ENCODE measurements at regions not wholly inside any gene's neighbourhood (a gene's known extent, or its start where the extent isn't known, plus 50 kb on each side); places are given as distances from the start of the nearest gene placed in this dataset.
"Not testable (repeated sequence)": the region's sequence is repeated elsewhere in the genome, so short reads cannot be mapped to it uniquely, and the experiment has no call there.

GRCh38 chr15:62332472-62332871, 167.4 kb upstream of the C2CD4B start:
- H3K9me3 ChIP-seq (ENCODE audit: control insufficient read depth, insufficient read depth, low read length); DNase-seq (ENCODE audit: low read depth in 4 of 6, low spot score in 6 of 6); H3K4me1 ChIP-seq (ENCODE audit: control insufficient read depth, insufficient read depth, low read length); H3K36me3 ChIP-seq (ENCODE audit: control insufficient read depth, insufficient read depth, low read length); H3K4me3 ChIP-seq (ENCODE audit: low read depth, low read length); H3K27ac ChIP-seq (ENCODE audit: low read depth, low read length); H3K27me3 ChIP-seq (ENCODE audit: control insufficient read depth, insufficient read depth, low read length): not testable (repeated sequence)
- 100% methylated on average over 4 of the region's 29 CpGs for WGBS (ENCODE audit: insufficient coverage)

- Histone ChIP-seq H3K27ac (ENCODE audit: low read depth, low read length) (no peak overlapping the region), H3K27me3 (ENCODE audit: control insufficient read depth, insufficient read depth, low read length) (no peaks in the 10 kb centered on the region), H3K9me3 (ENCODE audit: control insufficient read depth, insufficient read depth, low read length) (no peaks in the 10 kb centered on the region), H3K4me3 (ENCODE audit: low read depth, low read length) (no peak overlapping the region), H3K36me3 (ENCODE audit: control insufficient read depth, insufficient read depth, low read length) (no peaks in the 10 kb centered on the region), H3K4me1 (ENCODE audit: control insufficient read depth, insufficient read depth, low read length) (no peaks in the 10 kb centered on the region)
- no peak for DNase-seq (ENCODE audit: low read depth in 4 of 6, low spot score in 6 of 6)
Measured at GRCh38 chr15:62334536-62334935, 169.5 kb upstream of the C2CD4B start.

- Histone ChIP-seq H3K4me3 (ENCODE audit: low read depth, low read length) (no peak overlapping the region), H3K4me1 (ENCODE audit: control insufficient read depth, insufficient read depth, low read length) (no peaks in the 10 kb centered on the region), H3K27ac (ENCODE audit: low read depth, low read length) (no peak overlapping the region), H3K9me3 (ENCODE audit: control insufficient read depth, insufficient read depth, low read length) (no peaks in the 10 kb centered on the region), H3K36me3 (ENCODE audit: control insufficient read depth, insufficient read depth, low read length) (no peaks in the 10 kb centered on the region), H3K27me3 (ENCODE audit: control insufficient read depth, insufficient read depth, low read length) (no peaks in the 10 kb centered on the region)
- no peak for DNase-seq (ENCODE audit: low read depth in 4 of 6, low spot score in 6 of 6)
- WGBS (ENCODE audit: insufficient coverage) = 100% methylated on average over 2 of the region's 4 CpGs
Measured at GRCh38 chr15:62337934-62338333, 172.8 kb upstream of the C2CD4B start.

- Histone ChIP-seq H3K27ac (ENCODE audit: low read depth, low read length) (no peak overlapping the region), H3K4me1 (ENCODE audit: control insufficient read depth, insufficient read depth, low read length) (no peaks in the 10 kb centered on the region), H3K9me3 (ENCODE audit: control insufficient read depth, insufficient read depth, low read length) (no peaks in the 10 kb centered on the region), H3K36me3 (ENCODE audit: control insufficient read depth, insufficient read depth, low read length) (no peaks in the 10 kb centered on the region), H3K27me3 (ENCODE audit: control insufficient read depth, insufficient read depth, low read length) (no peaks in the 10 kb centered on the region), H3K4me3 (ENCODE audit: low read depth, low read length) (no peak overlapping the region)
- WGBS (ENCODE audit: insufficient coverage) = 80% methylated on average over 1 of the region's 1 CpG
- DNase-seq (ENCODE audit: low read depth in 4 of 6, low spot score in 6 of 6) = no peak
Measured at GRCh38 chr15:62338497-62338896, 173.4 kb upstream of the C2CD4B start.

GRCh38 chr15:62342959-62343358, 177.9 kb upstream of the C2CD4B start:
- H3K36me3 ChIP-seq (ENCODE audit: control insufficient read depth, insufficient read depth, low read length) = no peaks in the 10 kb centered on the region
- H3K4me1 ChIP-seq (ENCODE audit: control insufficient read depth, insufficient read depth, low read length) = no peaks in the 10 kb centered on the region
- H3K27me3 ChIP-seq (ENCODE audit: control insufficient read depth, insufficient read depth, low read length) = no peaks in the 10 kb centered on the region
- H3K9me3 ChIP-seq (ENCODE audit: control insufficient read depth, insufficient read depth, low read length) = peaks cover 2% of the 10 kb centered on the region
- no peak for DNase-seq (ENCODE audit: low read depth in 4 of 6, low spot score in 6 of 6)
- WGBS (ENCODE audit: insufficient coverage) = 83% methylated on average over 9 of the region's 9 CpGs
- H3K4me3 ChIP-seq (ENCODE audit: low read depth, low read length) = no peak overlapping the region
- no peak overlapping the region for H3K27ac ChIP-seq (ENCODE audit: low read depth, low read length)

GRCh38 chr15:62343397-62343796, 178.3 kb upstream of the C2CD4B start:
- Histone ChIP-seq H3K4me1 (ENCODE audit: control insufficient read depth, insufficient read depth, low read length) (no peaks in the 10 kb centered on the region), H3K9me3 (ENCODE audit: control insufficient read depth, insufficient read depth, low read length) (peaks cover 2% of the 10 kb centered on the region), H3K4me3 (ENCODE audit: low read depth, low read length) (no peak overlapping the region), H3K27me3 (ENCODE audit: control insufficient read depth, insufficient read depth, low read length) (no peaks in the 10 kb centered on the region), H3K27ac (ENCODE audit: low read depth, low read length) (no peak overlapping the region), H3K36me3 (ENCODE audit: control insufficient read depth, insufficient read depth, low read length) (no peaks in the 10 kb centered on the region)
- WGBS (ENCODE audit: insufficient coverage) = 86% methylated on average over 6 of the region's 10 CpGs
- DNase-seq (ENCODE audit: low read depth in 4 of 6, low spot score in 6 of 6) = no peak

GRCh38 chr15:62344806-62345539, 179.9 kb upstream of the C2CD4B start:
- H3K36me3 ChIP-seq (ENCODE audit: control insufficient read depth, insufficient read depth, low read length) = no peaks in the 10 kb centered on the region
- WGBS (ENCODE audit: insufficient coverage) = 15% methylated on average over 19 of the region's 21 CpGs
- H3K27me3 ChIP-seq (ENCODE audit: control insufficient read depth, insufficient read depth, low read length) = no peaks in the 10 kb centered on the region
- H3K4me1 ChIP-seq (ENCODE audit: control insufficient read depth, insufficient read depth, low read length) = no peaks in the 10 kb centered on the region
- H3K9me3 ChIP-seq (ENCODE audit: control insufficient read depth, insufficient read depth, low read length) = peaks cover 2% of the 10 kb centered on the region
- no peak overlapping the region for H3K27ac ChIP-seq (ENCODE audit: low read depth, low read length)
- no peak overlapping the region for H3K4me3 ChIP-seq (ENCODE audit: low read depth, low read length)
- DNase-seq (ENCODE audit: low read depth in 4 of 6, low spot score in 6 of 6) = peak in 5 of 6 donors; percentile 10 to 92 (median 37)

GRCh38 chr15:62346168-62346567, 181.1 kb upstream of the C2CD4B start:
- Histone ChIP-seq H3K27me3 (ENCODE audit: control insufficient read depth, insufficient read depth, low read length) (no peaks in the 10 kb centered on the region), H3K27ac (ENCODE audit: low read depth, low read length) (no peak overlapping the region), H3K4me1 (ENCODE audit: control insufficient read depth, insufficient read depth, low read length) (no peaks in the 10 kb centered on the region), H3K36me3 (ENCODE audit: control insufficient read depth, insufficient read depth, low read length) (no peaks in the 10 kb centered on the region), H3K9me3 (ENCODE audit: control insufficient read depth, insufficient read depth, low read length) (peaks cover 2% of the 10 kb centered on the region), H3K4me3 (ENCODE audit: low read depth, low read length) (no peak overlapping the region)
- no peak for DNase-seq (ENCODE audit: low read depth in 4 of 6, low spot score in 6 of 6)
- WGBS (ENCODE audit: insufficient coverage) = no CpG with 5 or more reads among the region's 1 CpG

GRCh38 chr15:62348118-62348517, 183.0 kb upstream of the C2CD4B start:
- no peak overlapping the region for H3K4me3 ChIP-seq (ENCODE audit: low read depth, low read length)
- 100% methylated on average over 1 of the region's 3 CpGs for WGBS (ENCODE audit: insufficient coverage)
- no peak for DNase-seq (ENCODE audit: low read depth in 4 of 6, low spot score in 6 of 6)

GRCh38 chr15:62348623-62349022, 183.5 kb upstream of the C2CD4B start:
- no CpG with 5 or more reads among the region's 3 CpGs for WGBS (ENCODE audit: insufficient coverage)
- Histone ChIP-seq H3K4me3 (ENCODE audit: low read depth, low read length) (no peak overlapping the region), H3K9me3 (ENCODE audit: control insufficient read depth, insufficient read depth, low read length) (peaks cover 2% of the 10 kb centered on the region), H3K27me3 (ENCODE audit: control insufficient read depth, insufficient read depth, low read length) (no peaks in the 10 kb centered on the region), H3K27ac (ENCODE audit: low read depth, low read length) (no peak overlapping the region), H3K4me1 (ENCODE audit: control insufficient read depth, insufficient read depth, low read length) (no peaks in the 10 kb centered on the region), H3K36me3 (ENCODE audit: control insufficient read depth, insufficient read depth, low read length) (no peaks in the 10 kb centered on the region)
- DNase-seq (ENCODE audit: low read depth in 4 of 6, low spot score in 6 of 6) = no peak

More at GRCh38 chr15:62348118-62348517, 183.0 kb upstream of the C2CD4B start:
- no peak overlapping the region for H3K27ac ChIP-seq (ENCODE audit: low read depth, low read length)
- H3K36me3 ChIP-seq (ENCODE audit: control insufficient read depth, insufficient read depth, low read length) = no peaks in the 10 kb centered on the region
- H3K4me1 ChIP-seq (ENCODE audit: control insufficient read depth, insufficient read depth, low read length) = no peaks in the 10 kb centered on the region
- H3K9me3 ChIP-seq (ENCODE audit: control insufficient read depth, insufficient read depth, low read length) = peaks cover 2% of the 10 kb centered on the region
- no peaks in the 10 kb centered on the region for H3K27me3 ChIP-seq (ENCODE audit: control insufficient read depth, insufficient read depth, low read length)
